SK-N-SH (cell line): ENCODE measurements at regions not wholly inside any gene's neighbourhood (a gene's known extent, or its start where the extent isn't known, plus 50 kb on each side); places are given as distances from the start of the nearest gene placed in this dataset.

Source experiments
- CTCF ChIA-PET: fragments of 300-600, 350-600 bp; formaldehyde crosslinking; extraction: SDS; loops from one replicate; lab custom pipeline; 2021; lab: Yijun Ruan, JAX
- POLR2A ChIA-PET: fragments of 350-600 bp; sonication (Branson Sonifier 250); formaldehyde crosslinking; extraction: SDS; loops from one replicate; lab custom pipeline; 2020; ENCODE audit warnings: antibody characterized with exemption, inconsistent platforms; lab: Yijun Ruan, JAX
- DNase-seq: peaks from one replicate; pipeline ENCODE4 v3.0.0; 2012
- H2AFZ ChIP-seq: fragments of 200-600 bp; sonication (generic); 2 replicates; pipeline ENCODE4 v1.8.1; 2016; ENCODE audit warnings: antibody characterized with exemption, mild to moderate bottlenecking, low read depth
- H3F3A ChIP-seq: fragments of 200-600 bp; sonication (generic); replicated peaks from 2 replicates; pipeline ENCODE3; 2016; ENCODE audit warnings: antibody characterized with exemption, mild to moderate bottlenecking; ENCODE audit not compliant: insufficient read depth
- H3K27ac ChIP-seq, 2 experiments: fragments of 200-500 bp in 1 of 2; fragments of 200-600 bp in 1 of 2; sonication (Bioruptor generic) in 1 of 2; sonication (generic), shearing (Covaris generic) in 1 of 2; 2 replicates each; pipeline versions ENCODE4 v1.5.1 to v1.6.1; 2014 to 2016; ENCODE audit warnings: low read depth in 2 of 2, inconsistent platforms in 1 of 2, low read length in 1 of 2, mild to moderate bottlenecking in 1 of 2, mixed read lengths in 1 of 2
- H3K27me3 ChIP-seq: fragments of 200-600 bp; sonication (generic), shearing (Covaris generic); 2 replicates; pipeline ENCODE4 v1.6.1; 2016; ENCODE audit warnings: mixed run types; ENCODE audit not compliant: insufficient read depth
- H3K36me3 ChIP-seq, 2 experiments: fragments of 200-500 bp in 1 of 2; fragments of 200-600 bp in 1 of 2; sonication (Bioruptor generic) in 1 of 2; sonication (generic) in 1 of 2; replicated peaks in 1 of 2; 2 replicates each; pipeline versions ENCODE3 to v1.5.1; 2014 to 2016; ENCODE audit warnings: low read length in 1 of 2, mild to moderate bottlenecking in 1 of 2; ENCODE audit not compliant: insufficient read depth in 2 of 2, control insufficient read depth in 1 of 2
- H3K4me1 ChIP-seq, 2 experiments: fragments of 200-500 bp in 1 of 2; fragments of 200-600 bp in 1 of 2; sonication (Bioruptor generic) in 1 of 2; sonication (generic), shearing (Covaris generic) in 1 of 2; 2 replicates each; pipeline versions ENCODE4 v1.5.1 to v1.6.1; 2014 to 2016; ENCODE audit warnings: low read depth in 1 of 2, low read length in 1 of 2, mixed run types in 1 of 2; ENCODE audit not compliant: insufficient read depth in 2 of 2, control insufficient read depth in 1 of 2
- H3K4me2 ChIP-seq: fragments of 200-600 bp; sonication (generic), shearing (Covaris generic); 2 replicates; pipeline ENCODE4 v1.6.1; 2017; ENCODE audit warnings: mixed run types
- H3K4me3 ChIP-seq, 2 experiments: fragments of 200-500 bp in 1 of 2; fragments of 200-600 bp in 1 of 2; sonication (Bioruptor generic) in 1 of 2; sonication (generic), shearing (Covaris generic) in 1 of 2; 2 replicates each; pipeline versions ENCODE4 v1.5.1 to v1.8.1; 2014 to 2016; ENCODE audit warnings: low read depth in 2 of 2, inconsistent platforms in 1 of 2, low read length in 1 of 2, mild to moderate bottlenecking in 1 of 2, mixed read lengths in 1 of 2, moderate library complexity in 1 of 2
- H3K79me2 ChIP-seq: fragments of 200-600 bp; sonication (generic); 2 replicates; pipeline ENCODE4 v1.8.1; 2017; ENCODE audit warnings: mild to moderate bottlenecking; ENCODE audit not compliant: insufficient read depth
- H3K9ac ChIP-seq: fragments of 200-600 bp; sonication (generic); 2 replicates; pipeline ENCODE4 v1.6.1; 2017; ENCODE audit warnings: mixed run types
- H3K9me2 ChIP-seq: fragments of 200-600 bp; sonication (generic); 2 replicates; pipeline ENCODE4 v1.6.1; 2017; ENCODE audit warnings: mixed run types
- H3K9me3 ChIP-seq: fragments of 200-600 bp; sonication (generic); 2 replicates; pipeline ENCODE4 v1.6.1; 2017; ENCODE audit warnings: mixed run types, mild to moderate bottlenecking, moderate library complexity
- H4K20me1 ChIP-seq: fragments of 200-600 bp; sonication (generic); 2 replicates; pipeline ENCODE4 v1.6.1; 2017; ENCODE audit warnings: mild to moderate bottlenecking, mixed run types; ENCODE audit not compliant: insufficient read depth
- CTCF ChIP-seq: fragments of 200-600 bp; sonication (generic); IDR thresholded peaks from 2 replicates; pipeline ENCODE4 v1.6.1; 2017; ENCODE audit warnings: antibody characterized with exemption, mild to moderate bottlenecking, moderate library complexity
- FOSL2 ChIP-seq: IDR thresholded peaks from 2 replicates; pipeline ENCODE4 v1.4.0; 2012; ENCODE audit warnings: low read depth, mild to moderate bottlenecking, moderate library complexity, borderline replicate concordance
- FOXM1 ChIP-seq: IDR thresholded peaks from 2 replicates; pipeline ENCODE4 v1.4.0; 2012; ENCODE audit warnings: low read depth, mild to moderate bottlenecking
- GABPA ChIP-seq: IDR thresholded peaks from 2 replicates; pipeline ENCODE4 v1.4.0; 2012; ENCODE audit warnings: low read depth, mild to moderate bottlenecking
- IRF3 ChIP-seq: fragments of 150-350 bp; IDR thresholded peaks from 2 replicates; pipeline ENCODE4 v1.6.1; 2016; ENCODE audit warnings: mild to moderate bottlenecking, low read depth, low read length
- MAX ChIP-seq: IDR thresholded peaks from 2 replicates; pipeline ENCODE4 v1.4.0; 2012; ENCODE audit warnings: low read depth
- MEF2A ChIP-seq: IDR thresholded peaks from 2 replicates; pipeline ENCODE4 v1.4.0; 2012; ENCODE audit warnings: low read depth, borderline replicate concordance
- NFIC ChIP-seq: IDR thresholded peaks from 2 replicates; pipeline ENCODE4 v1.4.0; 2012; ENCODE audit warnings: borderline replicate concordance
- NRF1 ChIP-seq: IDR thresholded peaks from 2 replicates; pipeline ENCODE4 v1.6.1; 2012; ENCODE audit warnings: low read depth, mild to moderate bottlenecking, low read length
- RCOR1 ChIP-seq: fragments of 150-350 bp; IDR thresholded peaks from 2 replicates; pipeline ENCODE4 v1.6.1; 2017; ENCODE audit warnings: antibody characterized with exemption, low read length
- RFX5 ChIP-seq: IDR thresholded peaks from 2 replicates; pipeline ENCODE4 v1.6.1; 2012; ENCODE audit warnings: mild to moderate bottlenecking, improper control_type of control experiment, low read length
- RXRA ChIP-seq: IDR thresholded peaks from 2 replicates; pipeline ENCODE4 v1.4.0; 2012; ENCODE audit warnings: low read depth, mild to moderate bottlenecking, borderline replicate concordance
- SMC3 ChIP-seq: IDR thresholded peaks from 2 replicates; pipeline ENCODE4 v1.6.1; 2012; ENCODE audit warnings: low read depth, low read length, improper control_type of control experiment
- TAF1 ChIP-seq: IDR thresholded peaks from 2 replicates; pipeline ENCODE4 v1.6.1; 2012; ENCODE audit warnings: low read depth, mild to moderate bottlenecking, low read length, moderate library complexity, borderline replicate concordance
- TEAD4 ChIP-seq: IDR thresholded peaks from 2 replicates; pipeline ENCODE4 v1.4.0; 2012; ENCODE audit warnings: mild to moderate bottlenecking, borderline replicate concordance; ENCODE audit not compliant: insufficient read depth
- USF2 ChIP-seq: fragments of 150-350 bp; IDR thresholded peaks from 2 replicates; pipeline ENCODE4 v1.6.1; 2017; ENCODE audit warnings: antibody characterized with exemption, low read length, low read depth, borderline replicate concordance
- YY1 ChIP-seq: IDR thresholded peaks from 2 replicates; pipeline ENCODE4 v1.4.0; 2012; ENCODE audit warnings: low read depth, mild to moderate bottlenecking
- ZBTB33 ChIP-seq: IDR thresholded peaks from 2 replicates; pipeline ENCODE4 v1.4.0; 2012; ENCODE audit warnings: low read depth, borderline replicate concordance
- WGBS: methylation state at CpG from one replicate; pipeline ENCODE4 v1.1.6; 2017; ENCODE audit warnings: low lambda C conversion rate; 5-methylcytosine and 5-hydroxymethylcytosine counted together

GRCh38 chr3:127041933-127042332, 59.0 kb downstream of the PLXNA1 start:
- Histone ChIP-seq H3F3A (no peaks in the 10 kb centered on the region), H3K4me2 (no peak overlapping the region), H3K27me3 (no peaks in the 10 kb centered on the region), H3K9me2 (no peaks in the 10 kb centered on the region), H3K79me2 (no peaks in the 10 kb centered on the region), H3K4me3 (no peak overlapping the region), H3K9ac (no peak overlapping the region), H3K36me3 (peaks cover 0 to 3% of the 10 kb centered on the region in 2 experiments), H4K20me1 (no peaks in the 10 kb centered on the region), H3K4me1 (peaks cover 0 to 3% of the 10 kb centered on the region in 2 experiments; a peak in 1 of 4 replicates), H2AFZ (no peak overlapping the region), H3K9me3 (no peaks in the 10 kb centered on the region), H3K27ac (no peak overlapping the region)
- TF ChIP-seq RXRA (no peak), TEAD4 (no peak), MAX (no peak), USF2 (no peak), NFIC (no peak), SMC3 (no peak), TAF1 (no peak), FOXM1 (no peak), FOSL2 (no peak), MEF2A (no peak), ZBTB33 (no peak), IRF3 (no peak), YY1 (no peak), NRF1 (no peak), RFX5 (no peak), GABPA (no peak), RCOR1 (no peak), CTCF (no peak)
- CTCF ChIA-PET = no interaction called here
- WGBS = 85% methylated on average over 8 of the region's 8 CpGs
- no peak for DNase-seq
- POLR2A ChIA-PET = no interaction called here
